ENCODE measurements at regions not wholly inside any gene's neighbourhood (a gene's known extent, or its start where the extent isn't known, plus 50 kb on each side); places are given as distances from the start of the nearest gene placed in this dataset.
A peak's percentile ranks its signal among the peaks of the same experiment; 100 is the strongest.

DNA sequence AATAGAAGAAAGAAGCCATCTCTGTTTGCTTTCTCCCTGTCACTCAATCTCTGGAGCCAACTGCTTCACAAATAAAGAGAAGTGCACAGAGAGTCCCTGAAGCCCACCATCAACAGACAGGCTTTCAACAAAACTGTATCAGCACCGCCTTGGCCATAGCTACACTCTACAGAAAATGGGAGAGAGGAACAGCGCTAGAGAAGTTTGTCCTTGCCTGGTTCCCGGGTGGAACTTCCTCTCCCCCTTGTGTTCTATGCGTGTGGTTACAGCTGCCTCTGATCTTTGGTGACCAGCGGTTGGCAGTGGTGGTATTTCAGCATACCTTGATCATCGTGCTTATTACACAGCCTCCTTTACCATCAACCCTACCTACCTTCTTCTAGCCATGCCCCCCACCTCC, 91.4 kb upstream of the CCL2 start:
- peak; percentile 18 for DNase-seq

DNA sequence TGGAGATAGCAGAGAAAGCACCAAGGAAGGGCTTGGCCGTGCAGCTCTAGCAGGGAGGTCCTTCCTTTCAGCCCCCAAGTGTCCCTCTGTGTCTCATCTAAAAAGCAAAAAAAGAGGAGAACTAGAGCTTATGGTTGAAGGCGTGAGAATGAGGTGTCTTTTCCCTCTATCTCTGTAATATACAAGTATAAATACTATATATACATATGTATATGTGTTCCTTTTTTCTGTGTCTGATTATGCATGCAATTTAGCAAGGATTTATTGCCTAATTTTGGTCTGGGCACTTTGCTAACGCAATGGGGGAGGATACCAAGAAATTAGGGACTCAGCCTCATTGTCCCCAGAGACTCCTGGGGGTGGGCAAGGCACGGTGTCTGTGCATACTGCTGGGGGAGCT, 90.2 kb upstream of the CCL2 start:
- DNase-seq: no peak

DNA sequence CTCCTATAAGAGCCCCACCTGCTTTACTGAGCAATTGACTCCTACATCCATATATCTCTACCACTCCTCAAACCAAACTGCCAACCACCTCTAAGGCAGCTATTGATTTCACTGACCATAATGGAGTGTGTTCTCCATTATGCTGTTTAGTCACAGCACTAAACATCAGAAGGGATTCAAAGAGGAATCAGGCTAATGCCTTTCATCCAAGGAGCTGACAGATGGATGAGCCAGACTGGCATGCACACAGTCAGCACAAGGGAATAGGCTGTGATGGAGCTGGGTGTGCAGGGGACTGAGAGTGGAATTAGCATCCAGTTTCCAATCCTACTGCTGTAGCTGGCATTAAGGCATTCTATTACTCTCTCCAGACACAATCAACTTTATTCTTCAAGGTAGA, 88.7 kb upstream of the CCL2 start:
- DNase-seq: no peak

DNA sequence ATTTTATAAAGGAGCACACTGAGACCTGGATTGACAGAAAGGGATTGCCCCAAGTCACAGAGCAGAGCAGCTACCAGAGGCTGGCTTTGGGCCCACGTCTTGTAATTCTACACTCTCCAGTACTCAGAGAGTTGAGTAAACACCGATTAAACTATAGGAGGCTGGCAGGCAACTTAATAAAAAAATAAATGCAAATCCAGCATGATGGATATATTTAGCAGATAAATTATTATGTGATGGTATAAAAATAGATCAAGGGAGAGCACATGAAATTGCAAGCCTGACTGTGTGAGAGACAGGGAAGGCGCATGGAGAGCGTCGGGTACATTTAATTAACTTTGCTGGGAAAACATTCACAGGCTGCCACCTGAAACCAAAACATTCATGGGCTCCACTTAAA, 87.7 kb upstream of the CCL2 start:
- DNase-seq: no peak

DNA sequence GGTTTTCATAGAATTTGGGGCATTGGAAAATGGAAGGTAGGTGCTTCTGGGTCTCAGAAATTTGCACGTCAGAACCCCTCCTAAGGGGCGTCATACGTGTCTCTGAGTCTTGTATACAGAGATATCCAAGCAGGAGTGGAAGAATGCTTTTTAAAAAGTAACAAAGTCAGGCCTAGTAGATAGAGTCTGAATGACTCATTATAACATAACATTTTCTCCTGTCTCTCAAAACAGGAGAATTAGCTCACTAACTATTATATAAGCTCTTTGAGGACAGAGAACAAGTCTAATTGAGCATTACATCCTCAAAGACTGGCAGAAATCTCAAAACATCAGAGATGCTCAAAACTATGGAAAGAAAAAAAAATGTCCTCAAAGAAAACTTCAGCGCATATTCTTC, 86.1 kb upstream of the CCL2 start:
- DNase-seq: no peak

DNA sequence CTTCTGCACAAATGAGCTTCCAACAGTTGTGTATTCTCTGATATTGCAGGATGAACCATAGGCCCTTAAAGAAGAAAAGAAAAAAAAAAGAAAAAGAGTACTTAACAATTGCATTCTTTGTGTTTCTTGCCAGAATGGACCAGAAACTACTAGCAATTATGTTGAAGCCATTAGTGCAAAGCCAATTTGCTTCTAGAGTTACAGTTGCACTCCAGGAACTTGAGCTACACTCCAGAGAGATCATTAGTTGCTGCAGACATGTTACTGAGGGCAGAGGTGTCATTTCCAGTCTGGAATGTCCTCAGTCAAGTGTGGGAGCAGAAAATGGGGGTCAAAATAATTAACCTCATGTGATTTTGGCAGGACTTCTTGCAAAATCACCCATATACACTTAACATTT, 85.6 kb upstream of the CCL2 start:
- DNase-seq: no peak

DNA sequence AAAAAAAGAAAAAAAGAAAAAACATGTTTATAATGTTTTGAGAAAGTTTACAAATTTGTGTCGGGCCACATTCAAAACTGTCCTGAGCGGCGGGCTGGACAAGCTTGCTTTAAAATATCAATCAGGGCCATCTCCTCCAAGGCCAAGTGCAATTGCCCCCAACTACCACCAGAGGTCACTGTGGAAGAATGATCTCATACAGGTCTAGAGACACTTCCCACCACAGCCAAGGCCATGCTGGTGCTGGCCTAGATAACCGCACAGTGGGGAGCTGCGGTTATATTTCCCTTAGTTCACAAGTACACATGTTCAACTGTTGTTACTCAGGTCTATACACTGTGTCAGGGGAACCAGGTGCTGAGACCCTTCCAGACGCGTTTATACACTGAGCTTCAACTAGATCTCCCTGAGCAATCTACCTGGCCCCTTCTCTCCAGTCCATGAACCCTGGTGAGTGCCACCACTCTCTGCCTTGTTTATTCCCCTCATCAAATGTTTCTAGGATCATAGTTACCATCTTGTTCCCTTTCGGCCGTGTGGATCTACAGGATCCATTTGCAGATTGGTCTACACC, 83.8 kb upstream of the CCL2 start:
- DNase-seq: peak; percentile 35

DNA sequence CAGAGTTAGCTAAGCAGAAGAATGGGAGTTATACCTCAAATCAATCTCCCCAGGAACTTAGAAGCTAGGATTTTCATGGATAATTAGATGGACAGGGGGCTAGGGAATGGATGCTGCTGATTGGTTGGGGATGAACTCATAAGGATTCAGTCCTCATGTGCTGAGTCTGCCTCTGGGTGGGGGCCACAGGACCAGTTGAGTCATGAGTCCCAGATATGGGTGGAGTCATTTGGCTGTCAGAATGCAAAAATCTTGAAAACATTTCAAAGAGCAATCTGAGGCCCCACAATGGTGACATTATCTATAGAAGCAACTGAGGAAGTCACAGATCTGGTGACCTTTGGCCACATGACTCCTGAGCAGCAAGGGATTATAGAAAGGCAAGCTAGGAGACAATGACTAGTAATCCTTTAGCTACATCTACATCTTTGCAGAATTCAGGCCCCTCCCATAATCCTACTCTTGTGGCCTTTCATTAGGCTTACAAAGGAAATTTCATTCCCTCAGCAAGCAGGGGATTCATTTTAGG, 82.6 kb upstream of the CCL2 start:
- DNase-seq: no peak

DNA sequence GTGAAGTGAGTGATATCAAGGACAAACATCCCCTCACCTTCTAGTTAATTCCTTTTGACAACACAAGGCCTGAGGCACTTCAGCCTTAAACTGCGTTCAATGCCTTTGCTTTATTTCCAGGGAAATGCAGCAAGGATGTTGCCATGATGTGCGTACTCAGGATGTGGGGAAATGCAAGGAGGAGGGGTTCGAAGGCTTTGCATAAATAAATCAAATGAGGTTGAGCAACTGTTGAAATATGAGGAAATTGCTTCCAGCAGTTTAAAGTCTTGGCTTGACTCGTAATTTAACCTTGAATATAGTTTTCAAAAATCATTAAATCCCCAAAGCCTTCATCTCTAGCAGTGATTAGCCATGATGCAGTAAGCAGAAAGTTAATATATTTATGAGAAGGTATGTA, 81.8 kb upstream of the CCL2 start:
- DNase-seq: peak; percentile 63

DNA sequence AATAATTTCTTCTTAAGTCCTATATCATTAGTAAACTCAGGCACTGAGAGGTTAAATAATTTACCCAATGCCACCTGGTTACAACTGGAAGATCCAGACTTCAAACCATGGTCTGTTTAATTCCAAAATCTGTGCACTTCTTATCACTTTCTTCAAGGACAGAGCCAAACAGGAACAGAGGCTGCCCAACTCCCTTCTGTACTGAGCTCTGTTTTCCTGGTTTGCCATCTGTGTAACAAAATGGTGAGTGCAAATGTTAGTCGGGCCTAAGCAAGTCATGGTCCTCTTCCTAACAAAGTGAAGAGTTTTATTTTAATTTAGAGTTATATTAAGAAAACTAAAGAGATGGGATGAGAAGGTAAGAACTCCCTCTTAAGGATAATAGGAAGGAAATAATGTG, 80.6 kb upstream of the CCL2 start:
- no peak for DNase-seq

DNA sequence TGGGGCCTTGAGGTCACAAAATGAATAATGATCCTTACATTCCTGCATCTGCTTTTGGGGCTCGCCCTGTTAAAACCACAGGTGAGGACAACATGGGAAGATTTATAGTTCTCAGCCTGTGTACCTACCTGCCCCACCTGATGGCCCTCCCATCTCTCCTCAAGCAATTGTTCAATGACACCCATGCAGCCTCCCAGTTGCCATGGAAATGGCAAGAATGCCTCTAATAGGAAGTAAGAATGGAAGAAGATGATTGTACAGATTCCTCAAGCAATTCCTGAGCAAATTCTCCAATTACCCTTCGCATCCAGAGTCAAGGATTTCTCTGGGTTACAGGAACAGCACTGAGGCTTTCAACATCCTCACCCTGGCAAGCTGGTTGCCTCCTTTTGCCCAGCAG, 78.6 kb upstream of the CCL2 start:
- no peak for DNase-seq

DNA sequence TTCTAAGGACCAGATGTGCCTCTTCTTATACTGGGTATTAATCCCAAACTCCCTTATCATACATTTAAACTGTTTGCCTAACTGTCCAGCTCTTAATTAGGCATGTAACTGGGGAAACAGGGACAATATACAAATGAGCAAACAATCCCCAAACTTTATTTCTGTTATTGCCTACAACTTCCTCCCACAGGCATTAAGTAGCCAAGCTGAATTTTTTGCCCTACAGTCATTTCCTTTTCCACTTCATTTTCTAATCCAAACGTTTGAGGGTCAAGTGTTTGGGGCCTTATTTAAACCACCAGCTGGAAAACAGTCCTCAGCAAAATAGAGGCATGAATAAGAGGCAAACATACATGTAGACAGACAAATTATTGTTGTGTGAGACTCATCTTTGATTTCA, 77.4 kb upstream of the CCL2 start:
- peak; percentile 87 for DNase-seq

DNA sequence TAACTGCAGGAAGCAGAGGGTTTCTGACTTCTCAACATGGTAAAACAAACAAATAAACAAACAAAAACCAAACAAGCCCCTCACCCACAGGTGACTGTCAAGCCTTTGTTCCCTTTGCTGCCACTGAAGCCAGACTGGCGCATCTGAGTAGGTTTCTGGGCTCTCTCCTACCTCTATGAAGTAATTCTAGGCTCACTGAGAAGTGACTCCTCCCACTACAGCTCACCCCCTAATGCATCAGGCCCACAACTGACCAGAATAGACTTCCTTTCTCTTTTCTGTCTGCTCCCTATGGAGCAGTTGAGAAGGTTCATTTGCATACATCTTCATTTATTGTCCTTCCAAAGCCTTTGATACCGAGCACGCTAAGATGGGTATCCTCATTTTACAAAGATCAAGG, 77.0 kb upstream of the CCL2 start:
- DNase-seq: peak; percentile 44

DNA sequence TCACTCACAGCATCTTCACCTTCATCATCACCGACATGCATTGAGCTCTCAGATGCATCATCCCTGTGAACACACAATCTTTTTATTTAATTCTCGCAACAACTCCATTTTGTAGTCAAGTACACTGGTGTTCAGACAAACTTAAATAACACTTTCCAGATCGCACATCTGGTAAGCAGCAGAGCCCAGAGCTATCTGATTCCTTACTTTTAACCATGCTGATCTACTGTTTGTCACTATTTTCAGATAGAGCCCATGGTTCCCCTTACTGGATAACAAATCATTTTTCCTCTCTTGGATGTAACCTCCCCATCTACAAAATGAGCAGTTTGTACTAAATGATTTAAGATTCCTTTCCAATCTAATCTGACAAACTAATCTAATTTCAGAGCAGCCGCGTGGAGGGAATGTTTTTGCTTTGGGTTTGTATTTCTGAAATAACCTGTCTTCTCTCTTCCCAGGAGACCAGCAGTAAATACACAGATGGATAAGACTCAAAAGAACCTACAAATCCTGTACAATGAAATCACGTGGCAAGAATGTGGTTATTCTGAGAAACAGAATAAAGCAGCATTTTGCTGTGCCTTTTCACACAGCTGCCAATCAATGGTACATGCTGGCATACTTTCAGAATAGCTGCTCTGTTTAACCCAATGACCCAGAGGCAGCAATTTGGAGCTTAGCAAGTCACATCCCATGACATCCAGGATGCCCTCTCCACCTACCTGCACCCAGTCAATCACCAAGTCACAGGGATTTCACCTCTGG, 72.9 kb upstream of the CCL2 start:
- no peak for DNase-seq

DNA sequence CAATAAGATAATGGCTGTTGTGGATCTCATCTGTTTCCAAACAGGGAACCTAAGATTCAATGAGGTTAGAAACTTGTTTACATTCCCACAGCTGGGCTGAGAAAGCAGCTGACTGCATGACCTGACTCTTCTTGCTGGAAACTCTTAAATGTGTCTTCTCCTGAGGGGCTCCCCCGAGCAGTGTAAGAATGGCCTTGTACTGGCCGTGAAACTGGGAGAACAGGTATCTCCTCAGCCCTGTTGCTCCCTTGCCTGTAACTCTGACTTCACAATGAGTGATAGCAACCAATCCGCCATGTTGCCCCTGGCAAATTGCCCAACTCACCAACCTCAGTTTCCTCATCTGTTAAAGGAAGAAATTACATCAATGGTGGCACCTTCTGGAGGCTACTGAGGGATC, 59.1 kb upstream of the CCL2 start:
- DNase-seq: no peak

DNA sequence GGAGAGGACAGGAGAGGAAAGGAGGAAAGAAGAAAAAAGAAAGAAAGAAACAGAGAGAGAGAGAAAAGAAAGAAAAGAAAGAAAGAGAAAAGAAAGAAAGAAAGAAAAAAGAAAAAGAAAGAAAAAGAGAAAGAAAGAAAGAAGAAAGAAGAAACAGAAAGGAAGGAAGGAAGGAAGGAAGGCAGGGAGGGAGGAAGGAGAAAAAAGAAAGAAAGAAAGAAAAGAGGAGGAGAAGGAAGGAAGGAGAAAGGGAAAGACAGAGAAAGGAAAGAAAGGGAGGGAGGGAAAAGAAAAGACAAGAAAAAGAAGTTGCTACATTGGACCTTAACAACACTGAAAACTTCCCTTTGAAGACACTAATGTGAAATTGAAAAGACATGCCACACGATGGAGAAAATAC, 56.6 kb upstream of the CCL2 start:
- DNase-seq: no peak

DNA sequence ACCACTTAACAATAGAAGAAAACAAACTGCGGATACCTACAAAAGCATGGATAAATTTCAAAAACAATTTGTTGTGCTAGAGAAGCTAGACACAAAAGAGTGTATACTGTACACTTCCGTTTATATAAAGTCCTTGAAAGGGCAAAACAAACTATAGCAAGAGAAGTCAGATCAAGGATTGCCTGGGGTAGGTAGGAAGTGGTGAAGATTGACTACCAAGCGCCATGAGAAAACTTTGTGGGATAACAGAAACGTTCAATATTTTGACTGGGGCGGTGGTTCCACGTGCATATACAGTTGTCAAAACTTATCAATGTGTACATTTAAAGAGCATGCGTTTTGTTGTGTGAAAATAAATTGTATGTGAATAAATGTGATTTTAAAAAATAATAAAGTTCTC, 55.6 kb upstream of the CCL2 start:
- no peak for DNase-seq

DNA sequence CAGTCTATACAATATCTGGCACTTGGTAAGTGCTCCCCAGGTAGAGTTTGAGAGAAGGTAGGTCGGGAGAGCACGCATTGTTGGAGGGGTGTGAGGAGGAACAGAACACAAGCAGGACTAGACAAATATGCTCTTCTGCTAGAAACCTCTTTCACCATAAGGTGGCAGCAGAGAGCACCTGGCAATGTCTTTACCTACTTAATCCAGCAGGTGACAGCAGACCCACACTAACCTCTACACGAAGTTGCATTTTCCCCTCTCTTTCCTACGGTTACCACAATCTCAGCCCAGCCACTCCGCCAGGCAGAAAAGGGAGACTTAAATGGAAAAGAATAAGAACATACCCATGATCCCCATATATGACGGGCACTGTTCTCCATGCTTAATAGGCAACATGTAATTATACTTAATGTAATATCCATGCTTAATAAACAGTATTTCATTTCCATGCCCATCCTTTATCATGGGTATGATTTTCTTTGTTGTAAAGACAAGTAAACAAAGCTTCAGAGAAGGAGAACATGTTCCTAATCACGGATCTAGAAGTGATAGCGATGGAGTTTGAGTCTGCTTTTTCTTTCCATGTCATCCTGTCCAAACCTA, 55.1 kb upstream of the CCL2 start:
- peak; percentile 76 for DNase-seq

DNA sequence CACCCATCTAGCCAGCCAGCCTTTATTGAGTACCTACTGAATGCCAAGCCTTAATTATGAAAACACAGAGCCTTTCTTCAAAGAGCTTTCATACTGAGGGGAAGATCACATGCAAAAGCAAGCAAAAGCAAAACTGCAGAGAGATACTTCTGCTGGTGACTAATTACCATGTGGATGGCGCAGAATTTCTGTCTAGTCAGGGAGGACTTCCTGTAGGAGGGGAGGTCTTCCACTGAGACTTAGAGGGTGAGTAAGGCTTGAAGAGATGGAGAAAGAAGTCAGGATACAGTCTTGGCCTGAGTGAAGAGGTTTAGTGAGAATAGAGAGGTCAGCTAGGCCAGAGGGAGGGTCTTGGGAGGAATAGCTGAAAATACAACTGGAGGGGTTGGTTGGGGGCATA, 53.9 kb upstream of the CCL2 start:
- DNase-seq: no peak

DNA sequence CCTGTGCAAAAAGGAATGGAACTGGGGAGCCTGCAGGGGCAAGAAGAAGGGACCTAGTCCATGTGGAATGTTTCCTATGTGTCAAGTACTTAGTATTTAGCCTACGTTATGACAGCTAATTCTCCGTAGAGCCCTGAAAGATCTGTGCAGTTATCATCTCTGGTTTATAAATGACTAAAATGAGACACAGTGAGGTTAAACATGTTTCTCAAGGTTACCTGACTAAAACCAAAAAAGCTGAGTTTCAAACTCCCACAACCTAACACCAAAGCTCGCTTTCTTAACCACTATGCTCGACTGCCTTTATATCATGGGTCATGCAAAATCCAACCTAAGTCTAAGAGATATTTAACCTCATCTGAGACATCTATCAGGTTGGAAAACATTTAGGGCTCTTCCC, 53.3 kb upstream of the CCL2 start:
- DNase-seq: no peak

DNA sequence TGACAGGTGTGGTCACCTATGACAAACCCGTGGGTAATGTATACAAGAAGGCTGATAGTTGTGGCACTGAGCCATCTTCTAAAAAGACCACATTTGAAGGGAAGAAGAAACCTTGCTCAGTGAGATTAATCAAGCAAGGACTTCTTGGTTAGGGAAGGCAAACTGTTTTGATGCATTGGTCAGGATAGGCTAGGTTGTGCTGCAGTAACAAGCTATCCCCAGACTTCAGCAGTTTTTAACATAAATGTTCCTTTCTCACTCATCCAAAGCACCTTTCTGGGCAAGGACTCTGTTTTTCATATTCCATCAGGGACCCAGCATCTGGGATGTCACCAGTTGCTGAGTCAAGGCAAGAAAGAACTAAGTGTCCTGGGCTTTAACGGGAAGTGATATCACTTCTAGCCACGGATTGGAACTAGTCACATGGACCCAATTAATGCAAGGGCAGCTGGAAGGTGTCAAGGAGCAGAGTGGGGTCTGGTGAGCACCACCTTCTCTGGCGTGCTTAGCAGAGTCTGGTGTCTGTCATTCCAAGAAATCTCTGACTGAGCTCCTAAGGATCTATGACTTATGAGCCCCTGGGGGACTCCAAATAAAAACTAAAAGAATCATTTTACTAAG, 52.0 kb upstream of the CCL2 start:
- no peak for DNase-seq

DNA sequence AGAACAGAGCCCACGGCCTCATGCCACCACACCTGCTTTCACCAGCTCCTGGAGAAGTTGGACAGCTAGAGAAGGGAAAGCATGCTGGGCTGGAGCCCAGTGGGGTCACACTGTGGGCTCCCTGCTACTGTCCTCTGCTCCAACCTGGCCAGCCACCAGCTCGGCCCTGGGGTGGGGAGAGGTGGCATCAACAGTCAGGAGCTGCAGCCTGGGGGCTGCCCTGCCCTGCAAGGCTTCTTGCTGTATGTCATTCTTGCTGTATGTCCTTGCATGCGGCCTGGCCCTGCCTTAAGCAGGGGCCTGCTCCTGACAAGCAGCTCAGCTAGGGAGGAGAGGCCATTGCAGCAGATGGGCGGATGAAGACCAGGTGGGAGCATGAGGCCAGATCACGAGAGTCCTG, 50.7 kb upstream of the CCL2 start:
- no peak for DNase-seq

Data from HCEC 1CT (cell line).